Stimulated activated CD8-positive, alpha-beta memory T cell treated with anti-CD3 and anti-CD28 coated beads, Interleukin-4, amount 100 ng/mL, for 4 hours (primary cell): ENCODE measurements at regions not wholly inside any gene's neighbourhood (a gene's known extent, or its start where the extent isn't known, plus 50 kb on each side); places are given as distances from the start of the nearest gene placed in this dataset.
"Not testable (repeated sequence)": the region's sequence is repeated elsewhere in the genome, so short reads cannot be mapped to it uniquely, and the experiment has no call there.

Experiments used
- DNase-seq, 2 donors: peaks; one replicate each; pipeline ENCODE4 v3.0.0-alpha.2; 2020; ENCODE audit warnings: low read depth in 2 of 2, low spot score in 1 of 2

GRCh38 chr20:22734946-22735647 is 150.7 kb upstream of the FOXA2 start:
- not testable (repeated sequence) for DNase-seq

GRCh38 chr20:22740829-22741228 is 156.5 kb upstream of the FOXA2 start:
- no peak for DNase-seq

- DNase-seq = no peak
These were observed 160.2 kb upstream of the FOXA2 start for GRCh38 chr20:22744341-22745193.

GRCh38 chr20:22745194-22745500 is 160.8 kb upstream of the FOXA2 start:
- DNase-seq = no peak

GRCh38 chr20:22746957-22747356 is 162.6 kb upstream of the FOXA2 start:
- no peak for DNase-seq

- DNase-seq = no peak
These were observed 168.0 kb upstream of the FOXA2 start for GRCh38 chr20:22752324-22752723.

GRCh38 chr20:22757424-22758183 is 173.2 kb upstream of the FOXA2 start:
- no peak for DNase-seq

- no peak for DNase-seq
These were observed 174.4 kb upstream of the FOXA2 start for GRCh38 chr20:22758815-22759214.

- no peak for DNase-seq
These were observed 178.3 kb upstream of the FOXA2 start for GRCh38 chr20:22762576-22763256.

- DNase-seq = no peak
These were observed 179.0 kb upstream of the FOXA2 start for GRCh38 chr20:22763257-22763906.

GRCh38 chr20:22768266-22769178 is 184.2 kb upstream of the FOXA2 start:
- no peak for DNase-seq

GRCh38 chr20:22770241-22770800 is 185.9 kb upstream of the FOXA2 start:
- DNase-seq = no peak

GRCh38 chr20:22771706-22772105 is 187.3 kb upstream of the FOXA2 start:
- no peak for DNase-seq

- no peak for DNase-seq
These were observed 189.0 kb upstream of the FOXA2 start for GRCh38 chr20:22773344-22773743.

GRCh38 chr20:22775256-22775655 is 190.9 kb upstream of the FOXA2 start:
- no peak for DNase-seq

GRCh38 chr20:22775671-22776139 is 191.3 kb upstream of the FOXA2 start:
- DNase-seq = no peak

- DNase-seq = no peak
These were observed 192.0 kb upstream of the FOXA2 start for GRCh38 chr20:22776369-22776768.

- no peak for DNase-seq
These were observed 195.5 kb upstream of the FOXA2 start for GRCh38 chr20:22779878-22780277.

GRCh38 chr20:22781869-22782268 is 197.5 kb upstream of the FOXA2 start:
- no peak for DNase-seq
